Smooth muscle cell (in vitro differentiated cells): ENCODE measurements at regions not wholly inside any gene's neighbourhood (a gene's known extent, or its start where the extent isn't known, plus 50 kb on each side); places are given as distances from the start of the nearest gene placed in this dataset.
"Not testable (repeated sequence)": the region's sequence is repeated elsewhere in the genome, so short reads cannot be mapped to it uniquely, and the experiment has no call there.

Experiments
- DNase-seq: peaks from one replicate; lab custom pipeline; 2025; ENCODE audit not compliant: unreplicated experiment; lab: John Stamatoyannopoulos, UW
- H2AFZ ChIP-seq: fragments of 200-600 bp; sonication (generic); 2 replicates; pipeline ENCODE4 v1.6.0; 2016; ENCODE audit warnings: antibody characterized with exemption, low read depth, mild to moderate bottlenecking
- H3F3A ChIP-seq: fragments of 200-600 bp; sonication (generic); 2 replicates; pipeline ENCODE4 v1.6.0; 2017; ENCODE audit warnings: antibody characterized with exemption, low read depth
- H3K27ac ChIP-seq: fragments of 200-600 bp; sonication (generic); 2 replicates; pipeline ENCODE4 v1.5.1; 2016; ENCODE audit warnings: low read depth, mild to moderate bottlenecking
- H3K27me3 ChIP-seq: fragments of 200-600 bp; sonication (generic); 2 replicates; pipeline ENCODE4 v1.6.1; 2016; ENCODE audit warnings: low read depth, mild to moderate bottlenecking
- H3K36me3 ChIP-seq: fragments of 200-600 bp; sonication (generic); 2 replicates; pipeline ENCODE4 v1.5.1; 2016; ENCODE audit warnings: low read depth
- H3K4me1 ChIP-seq: fragments of 200-600 bp; sonication (generic); 2 replicates; pipeline ENCODE4 v1.5.1; 2016; ENCODE audit warnings: low read depth
- H3K4me2 ChIP-seq: fragments of 200-600 bp; sonication (generic); 2 replicates; pipeline ENCODE4 v1.6.0; 2016; ENCODE audit warnings: mild to moderate bottlenecking
- H3K4me3 ChIP-seq: fragments of 200-600 bp; sonication (generic); 2 replicates; pipeline ENCODE4 v1.5.1; 2016; ENCODE audit warnings: mild to moderate bottlenecking
- H3K79me2 ChIP-seq: fragments of 200-600 bp; sonication (generic); 2 replicates; pipeline ENCODE4 v1.6.0; 2016; ENCODE audit warnings: low read depth, mild to moderate bottlenecking
- H3K9ac ChIP-seq: fragments of 200-600 bp; sonication (generic); 2 replicates; pipeline ENCODE4 v1.6.0; 2016; ENCODE audit warnings: low read depth
- H3K9me3 ChIP-seq: fragments of 200-600 bp; sonication (generic); replicated peaks from 2 replicates; pipeline ENCODE4 v1.5.1; 2016; ENCODE audit warnings: low read depth
- H4K20me1 ChIP-seq: fragments of 200-600 bp; sonication (generic); 2 replicates; pipeline ENCODE4 v1.6.0; 2016; ENCODE audit warnings: low read depth
- CTCF ChIP-seq: fragments of 200-600 bp; sonication (generic); IDR thresholded peaks from 2 replicates; pipeline ENCODE4 v1.5.1; 2017; ENCODE audit warnings: borderline replicate concordance, mild to moderate bottlenecking, antibody characterized with exemption; ENCODE audit not compliant: insufficient read depth, poor library complexity, severe bottlenecking
- WGBS: methylation state at CpG from one replicate; pipeline ENCODE4 v1.1.7; 2016; ENCODE audit warnings: low lambda C conversion rate; 5-methylcytosine and 5-hydroxymethylcytosine counted together

- TF ChIP-seq CTCF: no peak
- Histone ChIP-seq H3K9ac (no peak overlapping the region), H3K4me2 (no peak overlapping the region), H3K4me3 (no peak overlapping the region), H3K27ac (no peak overlapping the region), H4K20me1 (no peaks in the 10 kb centered on the region), H3K4me1 (no peaks in the 10 kb centered on the region), H3K9me3 (peaks cover 9% of the 10 kb centered on the region), H3K36me3 (no peaks in the 10 kb centered on the region), H3F3A (no peaks in the 10 kb centered on the region), H3K79me2 (no peaks in the 10 kb centered on the region), H3K27me3 (no peaks in the 10 kb centered on the region), H2AFZ (no peak overlapping the region)
- no peak for DNase-seq
Measured at GRCh38 chr10:31675726-31676125, 252.9 kb downstream of the ARHGAP12 start.

- WGBS: 95% methylated on average over 1 of the region's 1 CpG
- no peak overlapping the region for H3K9ac ChIP-seq
- TF ChIP-seq CTCF: no peak
- no peaks in the 10 kb centered on the region for H3K36me3 ChIP-seq
- no peak for DNase-seq
- no peaks in the 10 kb centered on the region for H3K27me3 ChIP-seq
- H3K27ac ChIP-seq: no peak overlapping the region
- no peak overlapping the region for H3K4me2 ChIP-seq
- no peaks in the 10 kb centered on the region for H3K4me1 ChIP-seq
- no peaks in the 10 kb centered on the region for H4K20me1 ChIP-seq
- H3K79me2 ChIP-seq: no peaks in the 10 kb centered on the region
- no peak overlapping the region for H3K4me3 ChIP-seq
- H3K9me3 ChIP-seq: no peaks in the 10 kb centered on the region
- no peak overlapping the region for H2AFZ ChIP-seq
- H3F3A ChIP-seq: no peaks in the 10 kb centered on the region
Measured at GRCh38 chr10:31669357-31669756, 259.3 kb downstream of the ARHGAP12 start.

GRCh38 chr10:31668326-31668725 is 260.3 kb downstream of the ARHGAP12 start:
- Histone ChIP-seq H4K20me1 (no peaks in the 10 kb centered on the region), H3K9me3 (no peaks in the 10 kb centered on the region), H3F3A (no peaks in the 10 kb centered on the region), H3K4me2 (no peak overlapping the region), H3K36me3 (no peaks in the 10 kb centered on the region), H3K4me1 (no peaks in the 10 kb centered on the region), H3K79me2 (no peaks in the 10 kb centered on the region), H2AFZ (no peak overlapping the region), H3K27me3 (no peaks in the 10 kb centered on the region), H3K9ac (no peak overlapping the region), H3K4me3 (no peak overlapping the region), H3K27ac (no peak overlapping the region)
- TF ChIP-seq CTCF: no peak
- DNase-seq: no peak

DNA sequence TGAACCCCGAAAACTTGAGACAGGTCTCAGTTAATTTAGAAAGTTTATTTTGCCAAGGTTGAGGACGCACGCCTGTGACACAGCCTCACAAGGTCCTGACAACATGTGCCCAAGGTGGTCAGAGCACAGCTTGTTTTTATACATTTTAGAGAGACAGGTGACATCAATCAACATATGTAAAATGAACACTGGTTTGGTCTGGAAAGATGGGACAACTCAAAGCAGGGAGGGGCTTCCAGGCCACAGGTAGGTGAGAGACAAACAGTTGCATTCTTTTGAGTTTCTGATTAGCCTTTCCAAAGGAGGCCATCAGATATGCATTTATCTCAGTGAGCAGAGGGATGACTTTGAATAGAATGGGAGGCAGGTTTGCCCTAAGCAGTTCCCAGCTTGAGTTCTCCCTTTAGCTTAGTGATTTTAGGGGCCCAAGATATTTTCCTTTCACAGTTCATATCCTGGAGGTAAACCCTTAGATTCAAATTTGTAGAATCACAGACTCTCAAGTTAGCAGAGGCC is 262.8 kb downstream of the ARHGAP12 start:
- H4K20me1 ChIP-seq, H3K4me2 ChIP-seq, H3K36me3 ChIP-seq, H3K79me2 ChIP-seq, H3K4me3 ChIP-seq, H3K9me3 ChIP-seq, H2AFZ ChIP-seq, H3F3A ChIP-seq, H3K27me3 ChIP-seq, H3K4me1 ChIP-seq, H3K9ac ChIP-seq, DNase-seq, H3K27ac ChIP-seq: not testable (repeated sequence)
- WGBS: 98% methylated on average over 3 of the region's 3 CpGs
